B cell (primary cell): ENCODE measurements at regions not wholly inside any gene's neighbourhood (a gene's known extent, or its start where the extent isn't known, plus 50 kb on each side); places are given as distances from the start of the nearest gene placed in this dataset.

ENCODE experiments used
- ATAC-seq: fragments of 200-7000 bp; cut with Tn5 transposase; one replicate; pipeline ENCODE4 v1.10.0; 2021; ENCODE audit warnings: low read depth, mild to moderate bottlenecking, moderate number of reproducible peaks, moderate library complexity
- CTCF ChIA-PET: fragments of 350-600 bp; sonication (Branson Sonifier 250); formaldehyde crosslinking; loops from one replicate; lab custom pipeline; 2021; ENCODE audit warnings: antibody characterized with exemption, inconsistent platforms; lab: Charles Lee
- POLR2A ChIA-PET: fragments of 350-600 bp; sonication (Branson Sonifier 250); formaldehyde crosslinking; loops from one replicate; lab custom pipeline; 2021; ENCODE audit warnings: antibody characterized with exemption; lab: Charles Lee
- DNase-seq: peaks from one replicate; pipeline ENCODE4 v3.0.0; 2013
- H2AFZ ChIP-seq: 2 replicates; pipeline ENCODE4 v1.6.1; 2012; ENCODE audit warnings: mild to moderate bottlenecking, low read depth, low read length; ENCODE audit not compliant: insufficient read depth, poor library complexity, severe bottlenecking
- H3K27ac ChIP-seq, 2 donors: 1 replicate in 1 of 2; 2 replicates in 1 of 2; pipeline ENCODE4 v1.5.1; 2012 to 2013; ENCODE audit warnings: low read length in 2 of 2, mild to moderate bottlenecking in 2 of 2, moderate library complexity in 1 of 2
- H3K27me3 ChIP-seq, 4 experiments: fragments of 200-600 bp in 1 of 4; sonication (generic) in 1 of 4; replicated peaks in 1 of 4; 1 replicate in 2 of 4; 2 replicates in 2 of 4; pipeline versions ENCODE4 v1.6.1 to v1.7.0; 2013 to 2016; ENCODE audit warnings: low read length in 3 of 4, mild to moderate bottlenecking in 2 of 4, mixed read lengths in 1 of 4, moderate library complexity in 1 of 4; ENCODE audit not compliant: insufficient read depth in 4 of 4, control insufficient read depth in 3 of 4; ENCODE audit errors: control extremely low read depth in 1 of 4
- H3K36me3 ChIP-seq, 2 experiments: replicated peaks in 1 of 2; 1 replicate in 1 of 2; 2 replicates in 1 of 2; pipeline versions ENCODE4 v1.6.1 to v1.7.1; 2013; ENCODE audit warnings: low read length in 1 of 2; ENCODE audit not compliant: insufficient read depth in 2 of 2, control insufficient read depth in 1 of 2; ENCODE audit errors: control extremely low read depth in 1 of 2, extremely low read depth in 1 of 2
- H3K4me1 ChIP-seq, 2 donors: fragments of 200-600 bp in 1 of 2; sonication (generic) in 1 of 2; 1 replicate in 1 of 2; 2 replicates in 1 of 2; pipeline versions ENCODE4 v1.5.1 to v1.6.1; 2013 to 2017; ENCODE audit warnings: low read length in 2 of 2; ENCODE audit not compliant: control insufficient read depth in 2 of 2, insufficient read depth in 2 of 2
- H3K4me2 ChIP-seq: replicated peaks from 2 replicates; pipeline ENCODE3; 2012; ENCODE audit warnings: mild to moderate bottlenecking, low read depth, low read length; ENCODE audit not compliant: poor library complexity, severe bottlenecking
- H3K4me3 ChIP-seq, 5 experiments: fragments of 200-600 bp in 1 of 5; sonication (generic) in 1 of 5; 1 replicate in 3 of 5; 2 replicates in 2 of 5; pipeline versions ENCODE4 v1.5.1 to v1.7.0; 2011 to 2016; ENCODE audit warnings: low read length in 4 of 5, mild to moderate bottlenecking in 4 of 5, low read depth in 2 of 5, control low read depth in 1 of 5, moderate library complexity in 1 of 5; ENCODE audit not compliant: insufficient read depth in 1 of 5; ENCODE audit errors: control extremely low read depth in 1 of 5, extremely low read depth in 1 of 5
- H3K79me2 ChIP-seq: fragments of 200-600 bp; sonication (generic); one replicate; pipeline ENCODE4 v1.6.0; 2016; ENCODE audit warnings: low read length; ENCODE audit not compliant: control insufficient read depth, insufficient read depth
- H3K9ac ChIP-seq: fragments of 200-600 bp; sonication (generic); 2 replicates; pipeline ENCODE4 v1.6.1; 2017; ENCODE audit warnings: mild to moderate bottlenecking, low read length, moderate library complexity
- H3K9me3 ChIP-seq, 3 donors: one replicate each; pipeline versions ENCODE4 v1.6.1 to v1.7.1; 2013; ENCODE audit warnings: low read length in 2 of 3; ENCODE audit not compliant: control insufficient read depth in 2 of 3, insufficient read depth in 1 of 3; ENCODE audit errors: control extremely low read depth in 1 of 3
- H4K20me1 ChIP-seq: 2 replicates; pipeline ENCODE4 v1.6.0; 2012; ENCODE audit warnings: mild to moderate bottlenecking, low read length; ENCODE audit not compliant: insufficient read depth, control insufficient read depth, poor library complexity, severe bottlenecking
- H3K27ac Mint-ChIP-seq: one replicate; pipeline ENCODE4 v1.8.0; 2021; ENCODE audit warnings: mixed read lengths
- H3K27me3 Mint-ChIP-seq: one replicate; pipeline ENCODE4 v1.8.0; 2021; ENCODE audit warnings: mixed read lengths
- H3K4me1 Mint-ChIP-seq: one replicate; pipeline ENCODE4 v1.8.0; 2021; ENCODE audit warnings: mixed read lengths
- H3K4me3 Mint-ChIP-seq: one replicate; pipeline ENCODE4 v1.8.0; 2021; ENCODE audit warnings: mixed read lengths
- H3K9me3 Mint-ChIP-seq: one replicate; pipeline ENCODE4 v1.8.0; 2022; ENCODE audit warnings: mixed read lengths; ENCODE audit not compliant: insufficient read depth
- CTCF ChIP-seq: fragments of 200-600 bp; IDR thresholded peaks from one replicate; pipeline ENCODE4 v1.8.0; 2022; ENCODE audit warnings: antibody characterized with exemption, mild to moderate bottlenecking
- EZH2 ChIP-seq: IDR thresholded peaks from 2 replicates; pipeline ENCODE4 v1.6.1; 2012; ENCODE audit warnings: borderline replicate concordance, low read depth, mild to moderate bottlenecking, moderate library complexity, low read length; ENCODE audit not compliant: insufficient read depth, poor library complexity, severe bottlenecking
- WGBS: methylation state at CpG from one replicate; pipeline ENCODE4 v1.1.5; 2013; ENCODE audit warnings: missing lambda C conversion rate; ENCODE audit not compliant: insufficient coverage; 5-methylcytosine and 5-hydroxymethylcytosine counted together
- intact Hi-C: fragments of 100-400 bp; cut with micrococcal nuclease; formaldehyde crosslinking; loops from one replicate; pipeline ENCODE4 v1.10.0; 2022

DNA sequence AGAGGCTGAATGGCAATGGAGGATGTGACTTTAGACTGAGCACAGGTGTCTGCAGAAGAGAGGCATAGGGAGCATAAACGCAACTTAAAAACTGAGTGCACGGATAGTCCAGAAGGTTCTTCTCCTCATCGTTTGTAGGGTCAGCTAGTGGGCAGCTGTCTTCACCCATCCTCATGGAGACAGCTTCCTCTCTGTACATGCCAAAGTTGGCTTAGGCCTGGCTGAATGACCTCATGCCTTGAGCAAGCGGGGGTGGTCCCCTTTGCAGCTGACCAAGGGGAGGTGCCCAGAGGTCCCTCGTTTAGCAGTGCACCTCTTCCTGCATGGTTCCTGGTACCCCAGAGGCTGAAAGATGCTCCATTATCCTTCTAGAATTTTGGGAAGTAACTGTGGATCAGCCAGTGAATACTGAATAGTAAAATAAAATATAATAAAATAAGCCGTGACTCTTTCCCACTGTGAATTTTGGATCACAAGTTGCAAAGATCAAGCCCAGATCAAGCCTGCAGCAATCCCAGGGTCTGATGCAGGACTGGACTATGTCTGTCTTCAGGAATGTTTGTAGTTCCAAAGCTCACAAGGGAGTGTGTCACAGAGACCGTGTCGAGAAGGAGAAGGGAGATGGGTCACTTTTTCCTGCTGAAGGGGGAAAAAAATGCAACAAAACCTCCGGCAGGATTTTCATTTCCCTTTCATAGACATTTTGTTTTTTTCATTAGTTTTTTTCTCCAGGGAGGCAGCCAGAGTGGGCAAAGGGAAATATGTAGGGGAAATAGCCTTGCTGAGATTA, 295.3 kb upstream of the MKI67 start:
- no peaks in the 10 kb centered on the region for H3K27me3 Mint-ChIP-seq

More for the DNA sequence above, 295.3 kb upstream of the MKI67 start:
- Histone ChIP-seq H3K4me2 (no peak overlapping the region), H3K4me1 (no peaks in the 10 kb centered on the region), H3K79me2 (no peaks in the 10 kb centered on the region), H3K36me3 (no peaks in the 10 kb centered on the region), H3K9me3 (no peaks in the 10 kb centered on the region), H3K9ac (no peak overlapping the region), H3K27me3 (no peaks in the 10 kb centered on the region), H3K4me3 (no peak overlapping the region), H3K27ac (no peak overlapping the region), H2AFZ (no peak overlapping the region), H4K20me1 (no peaks in the 10 kb centered on the region)
- Mint-ChIP-seq H3K4me3 (no peak overlapping the region), H3K9me3 (no peaks in the 10 kb centered on the region), H3K27ac (no peak overlapping the region), H3K4me1 (no peaks in the 10 kb centered on the region)
- DNase-seq (no peak), ATAC-seq (no peak)
- intact Hi-C loops, result no loop called here
- ChIA-PET POLR2A (no interaction called here), CTCF (no interaction called here)
- no peak for TF ChIP-seq CTCF
- no peak for TF ChIP-seq EZH2
- WGBS, result 88% methylated on average over 6 of the region's 9 CpGs
